GM12864 (cell line): ENCODE measurements at regions not wholly inside any gene's neighbourhood (a gene's known extent, or its start where the extent isn't known, plus 50 kb on each side); places are given as distances from the start of the nearest gene placed in this dataset.
"Not testable (repeated sequence)": the region's sequence is repeated elsewhere in the genome, so short reads cannot be mapped to it uniquely, and the experiment has no call there.

Experiments used
- DNase-seq: peaks from one replicate; pipeline ENCODE4 v3.0.0-alpha.2; 2011; ENCODE audit warnings: low read depth
- H3K4me3 ChIP-seq: 2 replicates; pipeline ENCODE4 v1.5.1; 2011; ENCODE audit warnings: mild to moderate bottlenecking, low read depth, low read length, control low read depth
- CTCF ChIP-seq: IDR thresholded peaks from 2 replicates; pipeline ENCODE4 v1.5.1; 2011; ENCODE audit warnings: low read depth, mild to moderate bottlenecking, moderate library complexity, low read length, control low read depth, inconsistent platforms; ENCODE audit errors: missing control alignments

- no peak overlapping the region for H3K4me3 ChIP-seq
- no peak for DNase-seq
- TF ChIP-seq CTCF, result no peak
Observed at GRCh38 chr12:89829434-89829975, 120.9 kb upstream of the ATP2B1 start.

DNA sequence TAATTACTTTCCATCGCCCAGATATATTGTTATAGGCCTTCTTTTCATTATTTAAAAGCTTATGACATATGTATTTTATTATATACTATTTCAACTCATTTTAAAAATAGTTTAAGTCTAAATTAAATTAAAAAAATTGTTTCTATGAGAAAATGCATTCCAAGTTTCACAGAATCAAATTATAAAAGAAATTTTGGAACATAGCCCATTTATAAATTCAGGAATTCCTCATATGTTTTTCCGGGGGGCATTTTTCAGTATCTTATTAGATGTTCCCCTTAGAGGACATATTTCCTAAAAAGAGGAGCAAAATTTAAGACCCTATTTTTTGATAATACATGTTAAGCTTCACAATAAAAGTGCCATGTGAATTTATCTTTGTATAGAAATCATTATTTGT is 119.9 kb upstream of the ATP2B1 start:
- H3K4me3 ChIP-seq, result no peak overlapping the region
- TF ChIP-seq CTCF, result no peak

GRCh38 chr12:89827592-89827991 is 119.0 kb upstream of the ATP2B1 start:
- H3K4me3 ChIP-seq, result no peak overlapping the region
- TF ChIP-seq CTCF, result no peak
- DNase-seq, result no peak

More for the DNA sequence above, 119.9 kb upstream of the ATP2B1 start:
- no peak for DNase-seq

- H3K4me3 ChIP-seq, result no peak overlapping the region
- DNase-seq, result no peak
- TF ChIP-seq CTCF, result no peak
Observed at GRCh38 chr12:89826468-89826867, 117.8 kb upstream of the ATP2B1 start.

GRCh38 chr12:89825591-89826449 is 117.2 kb upstream of the ATP2B1 start:
- no peak overlapping the region for H3K4me3 ChIP-seq
- TF ChIP-seq CTCF, result no peak
- no peak for DNase-seq

DNA sequence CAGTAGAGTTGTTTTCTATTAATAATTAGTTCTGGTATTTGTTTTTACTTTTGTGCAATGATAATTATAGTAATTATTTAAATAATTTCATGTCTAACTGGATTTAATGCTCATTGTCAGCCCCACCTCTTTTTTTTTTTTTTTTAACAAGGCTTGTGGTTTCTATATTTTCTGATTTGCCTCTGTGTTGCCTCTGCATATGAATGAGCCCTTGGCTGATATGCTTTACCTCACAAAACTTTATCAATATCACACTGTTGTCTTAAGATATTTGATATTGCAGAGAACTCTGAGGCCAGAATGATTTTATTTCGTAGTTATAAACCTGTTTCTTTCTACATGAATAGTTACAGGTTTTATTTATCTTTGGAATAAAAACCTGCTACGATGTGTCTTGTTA is 116.2 kb upstream of the ATP2B1 start:
- no peak for TF ChIP-seq CTCF
- no peak for DNase-seq
- no peak overlapping the region for H3K4me3 ChIP-seq

GRCh38 chr12:89822992-89823391 is 114.4 kb upstream of the ATP2B1 start:
- not testable (repeated sequence) for H3K4me3 ChIP-seq, DNase-seq
